HEK293 (cell line): ENCODE measurements at regions not wholly inside any gene's neighbourhood (a gene's known extent, or its start where the extent isn't known, plus 50 kb on each side); places are given as distances from the start of the nearest gene placed in this dataset.

Experiments
- CTCF ChIA-PET: fragments of 350-600 bp; formaldehyde crosslinking; extraction: SDS; loops from one replicate; lab custom pipeline; 2021; ENCODE audit warnings: antibody characterized with exemption; lab: Yijun Ruan, JAX
- POLR2A ChIA-PET: fragments of 300-600 bp; formaldehyde crosslinking; extraction: SDS; loops from one replicate; lab custom pipeline; 2020; ENCODE audit warnings: antibody characterized with exemption, inconsistent platforms; lab: Yijun Ruan, JAX
- H3K27ac ChIP-seq: fragments of 200-500 bp; sonication (Bioruptor generic); 2 replicates; pipeline ENCODE4 v1.5.1; 2014; ENCODE audit warnings: low read depth, low read length, control low read depth, inconsistent platforms; ENCODE audit errors: extremely low read depth
- H3K36me3 ChIP-seq, 2 experiments: fragments of 200-500 bp in 1 of 2; sonication (Bioruptor generic) in 1 of 2; 1 replicate in 1 of 2; 2 replicates in 1 of 2; pipeline ENCODE4 v1.5.1; 2014 to 2017; ENCODE audit warnings: inconsistent platforms in 2 of 2, low read length in 2 of 2; ENCODE audit not compliant: control insufficient read depth in 2 of 2, insufficient read depth in 1 of 2
- H3K4me1 ChIP-seq: fragments of 200-500 bp; sonication (Bioruptor generic); 2 replicates; pipeline ENCODE4 v1.5.1; 2014; ENCODE audit warnings: mild to moderate bottlenecking, low read length, inconsistent platforms; ENCODE audit not compliant: control insufficient read depth, insufficient read depth
- H3K4me3 ChIP-seq: 2 replicates; pipeline ENCODE4 v1.5.1; 2011; ENCODE audit warnings: low read depth, mild to moderate bottlenecking, control low read depth, low read length, moderate library complexity
- H3K9me3 ChIP-seq: fragments of 200-500 bp; sonication (Bioruptor generic); 2 replicates; pipeline ENCODE4 v1.5.1; 2014; ENCODE audit warnings: low read depth, low read length, inconsistent platforms; ENCODE audit not compliant: control insufficient read depth, insufficient read depth
- BCL11A ChIP-seq: fragments of 450-650 bp; formaldehyde crosslinking; IDR thresholded peaks from 2 replicates; pipeline ENCODE4 v1.5.1; 2016; ENCODE audit warnings: low read depth, missing biosample characterization, missing genetic modification characterization
- HOXA7 ChIP-seq: sonication (generic); formaldehyde crosslinking; IDR thresholded peaks from 2 replicates; pipeline ENCODE4 v1.8.1; 2022; ENCODE audit warnings: missing genetic modification reagents, borderline replicate concordance
- INSM2 ChIP-seq: fragments of 450-650 bp; formaldehyde crosslinking; IDR thresholded peaks from 2 replicates; pipeline ENCODE4 v1.5.1; 2016; ENCODE audit warnings: missing biosample characterization, missing genetic modification characterization
- KLF9 ChIP-seq: fragments of 450-650 bp; formaldehyde crosslinking; IDR thresholded peaks from 2 replicates; pipeline ENCODE4 v1.5.1; 2016; ENCODE audit warnings: missing biosample characterization, missing genetic modification characterization, low read depth
- MYNN ChIP-seq: fragments of 450-650 bp; formaldehyde crosslinking; IDR thresholded peaks from 2 replicates; pipeline ENCODE4 v1.5.1; 2016; ENCODE audit warnings: missing biosample characterization, missing genetic modification characterization, borderline replicate concordance
- REST ChIP-seq: fragments of 450-650 bp; formaldehyde crosslinking; IDR thresholded peaks from 2 replicates; pipeline ENCODE4 v1.5.1; 2016; ENCODE audit warnings: missing biosample characterization, missing genetic modification characterization
- SP2 ChIP-seq: fragments of 450-650 bp; formaldehyde crosslinking; IDR thresholded peaks from 2 replicates; pipeline ENCODE4 v1.5.1; 2016; ENCODE audit warnings: missing biosample characterization, missing genetic modification characterization
- TCF7L2 ChIP-seq: IDR thresholded peaks from 2 replicates; pipeline ENCODE4 v1.6.1; 2011; ENCODE audit warnings: low read depth, mild to moderate bottlenecking, inconsistent platforms, low read length, moderate library complexity, borderline replicate concordance
- WT1 ChIP-seq: fragments of 450-650 bp; formaldehyde crosslinking; IDR thresholded peaks from 2 replicates; pipeline ENCODE4 v1.5.1; 2016; ENCODE audit warnings: missing biosample characterization, missing genetic modification characterization
- ZBTB26 ChIP-seq: fragments of 450-650 bp; formaldehyde crosslinking; optimal IDR thresholded peaks from 2 replicates; pipeline ENCODE3; 2016; ENCODE audit warnings: missing biosample characterization, mild to moderate bottlenecking, missing genetic modification characterization
- ZNF138 ChIP-seq: fragments of 450-650 bp; formaldehyde crosslinking; IDR thresholded peaks from 2 replicates; pipeline ENCODE4 v1.5.1; 2016; ENCODE audit warnings: missing biosample characterization, missing genetic modification characterization, borderline replicate concordance
- ZNF184 ChIP-seq: fragments of 450-650 bp; IDR thresholded peaks from 2 replicates; pipeline ENCODE4 v1.5.1; 2018; ENCODE audit warnings: missing biosample characterization, mild to moderate bottlenecking, missing genetic modification characterization
- ZNF19 ChIP-seq: fragments of 450-650 bp; formaldehyde crosslinking; IDR thresholded peaks from 2 replicates; pipeline ENCODE4; 2016; ENCODE audit warnings: missing biosample characterization, missing genetic modification characterization, low read depth
- ZNF211 ChIP-seq: fragments of 450-650 bp; formaldehyde crosslinking; IDR thresholded peaks from 2 replicates; pipeline ENCODE4 v1.5.1; 2016; ENCODE audit warnings: low read depth, missing biosample characterization, missing genetic modification characterization
- ZNF223 ChIP-seq: fragments of 450-650 bp; formaldehyde crosslinking; IDR thresholded peaks from 2 replicates; pipeline ENCODE4 v1.5.1; 2016; ENCODE audit warnings: missing biosample characterization, missing genetic modification characterization
- ZNF248 ChIP-seq: fragments of 450-650 bp; formaldehyde crosslinking; IDR thresholded peaks from 2 replicates; pipeline ENCODE4 v1.5.1; 2017; ENCODE audit warnings: missing biosample characterization, missing genetic modification characterization
- ZNF266 ChIP-seq: fragments of 450-650 bp; formaldehyde crosslinking; IDR thresholded peaks from 2 replicates; pipeline ENCODE4 v1.5.1; 2016; ENCODE audit warnings: missing biosample characterization, missing genetic modification characterization, low read depth
- ZNF311 ChIP-seq: fragments of 450-650 bp; formaldehyde crosslinking; IDR thresholded peaks from 2 replicates; pipeline ENCODE4 v1.5.1; 2017; ENCODE audit warnings: missing biosample characterization, missing genetic modification characterization, borderline replicate concordance
- ZNF341 ChIP-seq: fragments of 450-650 bp; formaldehyde crosslinking; IDR thresholded peaks from 2 replicates; pipeline ENCODE4; 2016; ENCODE audit warnings: low read depth, missing biosample characterization, missing genetic modification characterization
- ZNF391 ChIP-seq: fragments of 450-650 bp; formaldehyde crosslinking; IDR thresholded peaks from 2 replicates; pipeline ENCODE4 v1.5.1; 2016; ENCODE audit warnings: low read depth, missing biosample characterization, missing genetic modification characterization, borderline replicate concordance
- ZNF416 ChIP-seq: fragments of 450-650 bp; formaldehyde crosslinking; IDR thresholded peaks from 2 replicates; pipeline ENCODE4 v1.5.1; 2016; ENCODE audit warnings: missing biosample characterization, missing genetic modification characterization
- ZNF548 ChIP-seq: fragments of 450-650 bp; formaldehyde crosslinking; IDR thresholded peaks from 2 replicates; pipeline ENCODE4 v1.5.1; 2016; ENCODE audit warnings: missing biosample characterization, missing genetic modification characterization
- ZNF585B ChIP-seq: fragments of 450-650 bp; formaldehyde crosslinking; IDR thresholded peaks from 2 replicates; pipeline ENCODE4 v1.5.1; 2016; ENCODE audit warnings: missing biosample characterization, missing genetic modification characterization
- ZNF768 ChIP-seq: fragments of 450-650 bp; formaldehyde crosslinking; IDR thresholded peaks from 2 replicates; pipeline ENCODE4 v1.5.1; 2018; ENCODE audit warnings: missing biosample characterization, mild to moderate bottlenecking, missing genetic modification characterization
- ZXDB ChIP-seq: fragments of 450-650 bp; formaldehyde crosslinking; IDR thresholded peaks from 2 replicates; pipeline ENCODE4 v1.5.1; 2016; ENCODE audit warnings: missing biosample characterization, missing genetic modification characterization

GRCh38 chr12:89155826-89156225 lies 196.5 kb downstream of the DUSP6 start:
- no peaks in the 10 kb centered on the region for H3K9me3 ChIP-seq
- H3K36me3 ChIP-seq: no peaks in the 10 kb centered on the region
- POLR2A ChIA-PET: no interaction called here
- TF ChIP-seq WT1 (tag by site-specific recombination): no peak
- no peak for TF ChIP-seq HOXA7 (CRISPR knock-in tag)
- no peak for TF ChIP-seq ZNF391 (tag by site-specific recombination)
- no peak for TF ChIP-seq TCF7L2
- TF ChIP-seq BCL11A (tag by site-specific recombination): no peak
- TF ChIP-seq ZNF768 (tag by site-specific recombination): no peak
- no peak for TF ChIP-seq ZNF341 (tag by site-specific recombination)
- no peak for TF ChIP-seq ZNF223 (tag by site-specific recombination)
- no peak for TF ChIP-seq REST (tag by site-specific recombination)
- TF ChIP-seq ZNF138 (tag by site-specific recombination): no peak
- no peak for TF ChIP-seq ZNF311
- no peak for TF ChIP-seq ZNF266 (tag by site-specific recombination)
- CTCF ChIA-PET: interaction anchor here (0.6 kb wide), 1 partner anchor 37 kb away, joined by 3 read pairs; no protein-coding TSS in a partner anchor
- no peak overlapping the region for H3K4me3 ChIP-seq
- H3K27ac ChIP-seq: no peak overlapping the region
- peaks cover 6% of the 10 kb centered on the region; the same call in 1 of the 2 replicates for H3K4me1 ChIP-seq

GRCh38 chr12:89154743-89155499 lies 197.4 kb downstream of the DUSP6 start:
- TF ChIP-seq ZNF248 (tag by site-specific recombination) (no peak), ZNF19 (tag by site-specific recombination) (no peak), SP2 (tag by site-specific recombination) (no peak), ZNF391 (tag by site-specific recombination) (no peak), ZNF416 (tag by site-specific recombination) (no peak), ZNF184 (tag by site-specific recombination) (no peak), MYNN (no peak), INSM2 (tag by site-specific recombination) (no peak), ZXDB (tag by site-specific recombination) (no peak), ZNF585B (tag by site-specific recombination) (no peak), ZNF211 (tag by site-specific recombination) (no peak), KLF9 (tag by site-specific recombination) (no peak), ZBTB26 (tag by site-specific recombination) (no peak), ZNF548 (tag by site-specific recombination) (no peak)
- no peaks in the 10 kb centered on the region for H3K36me3 ChIP-seq
- no peaks in the 10 kb centered on the region for H3K4me1 ChIP-seq
- H3K9me3 ChIP-seq: no peaks in the 10 kb centered on the region
- POLR2A ChIA-PET: no interaction called here
- no peak overlapping the region for H3K27ac ChIP-seq
- CTCF ChIA-PET: no interaction called here
- H3K4me3 ChIP-seq: no peak overlapping the region
